MCF 10A (cell line): ENCODE measurements at regions not wholly inside any gene's neighbourhood (a gene's known extent, or its start where the extent isn't known, plus 50 kb on each side); places are given as distances from the start of the nearest gene placed in this dataset.

Experiments
- BruUV-seq: library from RNA; stranded (reverse); fragments of 400-500 nt; replicated peaks from 2 replicates; lab custom pipeline; 2021; lab: Mats Ljungman, UMichigan
- CTCF ChIA-PET: fragments of 300-600 bp; sonication (Branson Sonifier 250); formaldehyde crosslinking; extraction: SDS; loops from one replicate; lab custom pipeline; 2021; ENCODE audit warnings: antibody characterized with exemption, inconsistent platforms; lab: Yijun Ruan, JAX
- POLR2A ChIA-PET: fragments of 300-600, 350-650 bp; sonication (Branson Sonifier 250); formaldehyde crosslinking; extraction: SDS; loops from one replicate; lab custom pipeline; 2020; ENCODE audit warnings: antibody characterized with exemption, inconsistent platforms; lab: Yijun Ruan, JAX
- DNase-seq: peaks from one replicate; pipeline ENCODE4 v3.0.0-alpha.2; 2018; ENCODE audit not compliant: unreplicated experiment
- H3K27ac Mint-ChIP-seq: one replicate; pipeline ENCODE4 v1.8.0; 2022; ENCODE audit warnings: mild to moderate bottlenecking, low read depth, mixed read lengths; ENCODE audit not compliant: unreplicated experiment
- H3K27me3 Mint-ChIP-seq: one replicate; pipeline ENCODE4 v1.8.0; 2022; ENCODE audit warnings: mixed read lengths; ENCODE audit not compliant: insufficient read depth, unreplicated experiment
- H3K36me3 Mint-ChIP-seq: one replicate; pipeline ENCODE4 v1.8.0; 2022; ENCODE audit warnings: mild to moderate bottlenecking, moderate library complexity, mixed read lengths; ENCODE audit not compliant: insufficient read depth, unreplicated experiment
- H3K4me1 Mint-ChIP-seq: one replicate; pipeline ENCODE4 v1.8.0; 2022; ENCODE audit warnings: mixed read lengths; ENCODE audit not compliant: insufficient read depth, unreplicated experiment
- H3K4me3 Mint-ChIP-seq: one replicate; pipeline ENCODE4 v1.8.0; 2022; ENCODE audit warnings: mild to moderate bottlenecking, moderate library complexity, mixed read lengths; ENCODE audit not compliant: unreplicated experiment
- H3K9me3 Mint-ChIP-seq: one replicate; pipeline ENCODE4 v1.8.0; 2022; ENCODE audit warnings: mixed read lengths; ENCODE audit not compliant: unreplicated experiment
- intact Hi-C: fragments of 100-400 bp; cut with micrococcal nuclease; formaldehyde crosslinking; loops from 2 replicates; pipeline ENCODE4 v1.14.1; 2022
- TF ChIP-seq, protein P1 (sequence below): fragments of 200-600 bp; IDR thresholded peaks from one replicate; pipeline ENCODE4 v1.8.0; 2022; ENCODE audit warnings: antibody characterized with exemption, mild to moderate bottlenecking; ENCODE audit not compliant: unreplicated experiment

- Mint-ChIP-seq H3K36me3 (no peaks in the 10 kb centered on the region), H3K27ac (no peak overlapping the region), H3K4me1 (peaks cover 26% of the 10 kb centered on the region), H3K9me3 (no peaks in the 10 kb centered on the region), H3K4me3 (no peak overlapping the region), H3K27me3 (no peaks in the 10 kb centered on the region)
- POLR2A ChIA-PET = no interaction called here
- DNase-seq = no peak
- intact Hi-C loops = loop anchor here (5.0 kb wide), 1 partner anchor 72 kb away; no protein-coding TSS in a partner anchor
- CTCF ChIA-PET = interaction anchor here (0.7 to 1.5 kb wide), 2 partner anchors 301 to 363 kb away, joined by 5 to 9 read pairs; no protein-coding TSS in a partner anchor
- TF ChIP-seq, protein P1, sequence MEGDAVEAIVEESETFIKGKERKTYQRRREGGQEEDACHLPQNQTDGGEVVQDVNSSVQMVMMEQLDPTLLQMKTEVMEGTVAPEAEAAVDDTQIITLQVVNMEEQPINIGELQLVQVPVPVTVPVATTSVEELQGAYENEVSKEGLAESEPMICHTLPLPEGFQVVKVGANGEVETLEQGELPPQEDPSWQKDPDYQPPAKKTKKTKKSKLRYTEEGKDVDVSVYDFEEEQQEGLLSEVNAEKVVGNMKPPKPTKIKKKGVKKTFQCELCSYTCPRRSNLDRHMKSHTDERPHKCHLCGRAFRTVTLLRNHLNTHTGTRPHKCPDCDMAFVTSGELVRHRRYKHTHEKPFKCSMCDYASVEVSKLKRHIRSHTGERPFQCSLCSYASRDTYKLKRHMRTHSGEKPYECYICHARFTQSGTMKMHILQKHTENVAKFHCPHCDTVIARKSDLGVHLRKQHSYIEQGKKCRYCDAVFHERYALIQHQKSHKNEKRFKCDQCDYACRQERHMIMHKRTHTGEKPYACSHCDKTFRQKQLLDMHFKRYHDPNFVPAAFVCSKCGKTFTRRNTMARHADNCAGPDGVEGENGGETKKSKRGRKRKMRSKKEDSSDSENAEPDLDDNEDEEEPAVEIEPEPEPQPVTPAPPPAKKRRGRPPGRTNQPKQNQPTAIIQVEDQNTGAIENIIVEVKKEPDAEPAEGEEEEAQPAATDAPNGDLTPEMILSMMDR = no peak
- BruUV-seq = no TSS peak
Observed at GRCh38 chr5:34535433-34535832, 120.7 kb upstream of the RAI14 start.

- BruUV-seq = no TSS peak
- Mint-ChIP-seq H3K4me1 (peaks cover 26% of the 10 kb centered on the region), H3K4me3 (no peak overlapping the region), H3K9me3 (no peaks in the 10 kb centered on the region), H3K27me3 (no peaks in the 10 kb centered on the region), H3K27ac (no peak overlapping the region), H3K36me3 (no peaks in the 10 kb centered on the region)
- intact Hi-C loops = loop anchor here (5.0 kb wide), 1 partner anchor 71 kb away; no protein-coding TSS in a partner anchor
- ChIA-PET POLR2A (interaction anchor here (0.6 kb wide), 1 partner anchor 340 kb away, joined by 3 read pairs; no protein-coding TSS in a partner anchor), CTCF (interaction anchor here (0.7 to 1.1 kb wide), 2 partner anchors 49 to 301 kb away, joined by 6 to 9 read pairs; no protein-coding TSS in a partner anchor)
- no peak for DNase-seq
- TF ChIP-seq, protein P1 = no peak
Observed at GRCh38 chr5:34535944-34536623, 120.0 kb upstream of the RAI14 start.

DNA sequence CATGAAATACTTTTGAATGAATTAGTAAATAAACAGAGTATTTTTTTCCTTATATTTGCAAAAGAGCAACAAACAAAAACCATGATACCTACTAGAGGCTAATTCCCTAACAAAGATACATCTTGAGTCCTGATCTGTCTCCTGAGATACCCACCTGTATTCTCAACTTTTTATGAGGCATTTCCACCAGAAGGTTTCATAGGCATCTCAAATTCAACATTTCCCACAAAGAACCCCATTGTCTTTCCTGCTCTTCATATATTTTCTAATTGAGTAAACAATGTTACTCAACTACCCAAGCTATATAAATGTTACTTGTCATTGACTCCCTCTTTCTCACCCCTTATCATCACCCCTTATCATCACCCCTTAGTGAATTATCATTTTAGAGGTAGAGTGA is 119.4 kb upstream of the RAI14 start:
- POLR2A ChIA-PET = no interaction called here
- no peak for DNase-seq
- H3K27ac Mint-ChIP-seq = no peak overlapping the region
- peaks cover 26% of the 10 kb centered on the region for H3K4me1 Mint-ChIP-seq
- TF ChIP-seq, protein P1 = no peak
- H3K27me3 Mint-ChIP-seq = no peaks in the 10 kb centered on the region
- H3K4me3 Mint-ChIP-seq = no peak overlapping the region
- no TSS peak for BruUV-seq
- H3K36me3 Mint-ChIP-seq = no peaks in the 10 kb centered on the region
- intact Hi-C loops = loop anchor here (5.0 kb wide), 1 partner anchor 71 kb away; no protein-coding TSS in a partner anchor
- no peaks in the 10 kb centered on the region for H3K9me3 Mint-ChIP-seq
- CTCF ChIA-PET = interaction anchor here (1.0 to 2.1 kb wide), 4 partner anchors 10 to 361 kb away, joined by 3 to 12 read pairs (median 5); no protein-coding TSS in a partner anchor

- intact Hi-C loops = loop anchor here (1.0 to 5.0 kb wide), 2 partner anchors 51 to 69 kb away; no protein-coding TSS in a partner anchor
- CTCF ChIA-PET = interaction anchor here (0.5 to 2.1 kb wide), 12 partner anchors 15 to 1370 kb away, joined by 3 to 12 read pairs (median 3); no protein-coding TSS in a partner anchor
- Mint-ChIP-seq H3K27me3 (no peaks in the 10 kb centered on the region), H3K4me3 (no peak overlapping the region), H3K27ac (no peak overlapping the region), H3K9me3 (no peaks in the 10 kb centered on the region), H3K36me3 (no peaks in the 10 kb centered on the region), H3K4me1 (peaks cover 26% of the 10 kb centered on the region)
- TF ChIP-seq, protein P1 = no peak
- BruUV-seq = no TSS peak
- peak; percentile 54 for DNase-seq
- POLR2A ChIA-PET = no interaction called here
Observed at GRCh38 chr5:34538026-34538672, 118.0 kb upstream of the RAI14 start.
